ENCODE measurements at regions not wholly inside any gene's neighbourhood (a gene's known extent, or its start where the extent isn't known, plus 50 kb on each side); places are given as distances from the start of the nearest gene placed in this dataset.

- Histone ChIP-seq H3K4me1 (peaks cover 4 to 5% of the 10 kb centered on the region in 2 donors), H3K9me3 (no peaks in the 10 kb centered on the region), H3K4me3 (no peak overlapping the region), H3K36me3 (no peaks in the 10 kb centered on the region), H3K27ac (no peak overlapping the region), H3K27me3 (no peaks in the 10 kb centered on the region)
- no peak for ATAC-seq
- no peak for TF ChIP-seq POLR2A (IDR thresholded peaks at IDR 0.05)
- no peak for TF ChIP-seq CTCF (IDR thresholded peaks at IDR 0.05 in 4 of 5, conservative IDR thresholded peaks at IDR 0.05 in 1 of 5)
- intact Hi-C loops (cut with DNase I; ENCODE audit: low total_unique reads) (no loop called here), in situ Hi-C loops (cut with MboI; ENCODE audit: low sequenced_read_pairs in 4 of 4) (no loop called here)
- no peak for DNase-seq
Observed at GRCh38 chr1:178643349-178643748, 81.7 kb upstream of the RALGPS2 start.

DNA sequence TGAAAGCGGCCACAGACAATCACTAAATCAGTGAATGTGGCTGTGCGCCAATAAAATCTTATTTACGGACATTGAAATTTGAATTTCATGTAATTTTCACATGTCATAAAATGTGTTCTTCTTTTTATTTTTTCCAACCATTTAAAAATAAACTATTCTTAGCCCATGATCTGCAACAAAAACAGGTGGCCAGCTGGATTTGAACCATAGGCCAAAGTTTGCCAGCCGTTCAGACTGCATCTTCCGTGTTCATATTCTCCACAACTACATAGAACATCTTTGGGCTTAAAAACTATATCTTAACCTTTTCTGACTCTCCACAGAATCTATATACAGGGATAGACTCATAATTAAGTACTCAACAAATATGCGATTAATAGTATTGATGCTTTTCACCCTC is 81.2 kb upstream of the RALGPS2 start:
- H3K27ac ChIP-seq = peak overlapping the region in 1 of 4 donors; percentile 3
- intact Hi-C loops (cut with DNase I; ENCODE audit: low total_unique reads) = no loop called here

DNA sequence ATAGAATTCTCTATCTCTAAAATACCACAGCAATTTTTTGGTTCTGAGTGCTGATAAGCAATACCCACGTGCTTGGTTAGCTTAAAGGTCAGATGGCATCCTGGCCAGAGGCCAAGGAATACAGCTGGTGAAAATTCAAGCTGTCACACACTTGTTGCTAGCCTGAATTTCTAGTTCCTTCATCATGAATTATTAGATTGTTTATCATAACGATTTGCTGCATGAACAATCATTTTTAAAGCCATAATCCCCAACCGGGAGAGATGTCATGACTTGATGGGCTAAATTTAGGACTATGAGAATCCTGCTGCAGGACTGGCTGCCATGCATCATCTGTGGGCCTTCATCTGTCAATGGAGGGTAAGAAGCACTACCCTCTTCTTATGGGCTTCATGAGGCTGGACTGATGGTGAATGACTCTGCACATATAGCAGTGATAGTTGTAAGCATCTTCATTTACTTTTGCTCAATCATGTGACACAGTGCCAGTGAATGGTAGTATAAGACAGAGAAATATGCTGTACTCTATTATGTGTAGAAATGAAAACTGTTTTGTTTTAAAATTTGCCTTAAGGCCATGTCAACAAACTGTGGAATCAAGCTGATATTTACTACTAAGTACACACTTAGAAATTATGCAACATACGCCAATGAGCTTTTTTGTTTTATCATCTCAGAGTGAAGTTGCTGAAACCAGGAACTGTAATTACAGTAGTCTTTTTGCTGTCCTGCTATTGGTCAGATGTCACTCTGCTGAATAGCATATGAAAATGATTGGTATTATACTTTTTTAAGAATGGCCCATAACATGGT is 80.5 kb upstream of the RALGPS2 start:
- Histone ChIP-seq H3K27me3 (no peaks in the 10 kb centered on the region), H3K4me1 (peaks cover 4 to 5% of the 10 kb centered on the region in 2 donors), H3K4me3 (no peak overlapping the region), H3K9me3 (no peaks in the 10 kb centered on the region), H3K27ac (peak overlapping the region in 1 of 4 donors; percentile 3), H3K36me3 (no peaks in the 10 kb centered on the region)
- DNase-seq (no peak), ATAC-seq (no peak)
- no peak for TF ChIP-seq CTCF (IDR thresholded peaks at IDR 0.05 in 4 of 5, conservative IDR thresholded peaks at IDR 0.05 in 1 of 5)
- TF ChIP-seq POLR2A (IDR thresholded peaks at IDR 0.05) = no peak
- intact Hi-C loops (cut with DNase I; ENCODE audit: low total_unique reads) (no loop called here), in situ Hi-C loops (cut with MboI; ENCODE audit: low sequenced_read_pairs in 4 of 4) (no loop called here)

More for the DNA sequence above, 81.2 kb upstream of the RALGPS2 start:
- TF ChIP-seq POLR2A (IDR thresholded peaks at IDR 0.05) (no peak), CTCF (IDR thresholded peaks at IDR 0.05 in 4 of 5, conservative IDR thresholded peaks at IDR 0.05 in 1 of 5) (no peak)
- no peaks in the 10 kb centered on the region for H3K9me3 ChIP-seq
- in situ Hi-C loops (cut with MboI; ENCODE audit: low sequenced_read_pairs in 4 of 4) = no loop called here
- DNase-seq (no peak), ATAC-seq (no peak)
- no peak overlapping the region for H3K4me3 ChIP-seq
- peaks cover 4 to 5% of the 10 kb centered on the region in 2 donors for H3K4me1 ChIP-seq
- H3K27me3 ChIP-seq = no peaks in the 10 kb centered on the region
- no peaks in the 10 kb centered on the region for H3K36me3 ChIP-seq

GRCh38 chr1:178645157-178645807 is 79.8 kb upstream of the RALGPS2 start:
- Histone ChIP-seq H3K27me3 (no peaks in the 10 kb centered on the region), H3K36me3 (no peaks in the 10 kb centered on the region), H3K27ac (no peak overlapping the region), H3K4me3 (no peak overlapping the region), H3K9me3 (no peaks in the 10 kb centered on the region), H3K4me1 (peaks cover 4 to 5% of the 10 kb centered on the region in 2 donors)
- in situ Hi-C loops (cut with MboI; ENCODE audit: low sequenced_read_pairs in 4 of 4) (no loop called here), intact Hi-C loops (cut with DNase I; ENCODE audit: low total_unique reads) (no loop called here)
- DNase-seq (no peak), ATAC-seq (no peak)
- TF ChIP-seq CTCF (IDR thresholded peaks at IDR 0.05 in 4 of 5, conservative IDR thresholded peaks at IDR 0.05 in 1 of 5) (no peak), POLR2A (IDR thresholded peaks at IDR 0.05) (no peak)

All from gastrocnemius medialis (tissue), 4 donors.